ENCODE measurements at regions not wholly inside any gene's neighbourhood (a gene's known extent, or its start where the extent isn't known, plus 50 kb on each side); places are given as distances from the start of the nearest gene placed in this dataset.

DNA sequence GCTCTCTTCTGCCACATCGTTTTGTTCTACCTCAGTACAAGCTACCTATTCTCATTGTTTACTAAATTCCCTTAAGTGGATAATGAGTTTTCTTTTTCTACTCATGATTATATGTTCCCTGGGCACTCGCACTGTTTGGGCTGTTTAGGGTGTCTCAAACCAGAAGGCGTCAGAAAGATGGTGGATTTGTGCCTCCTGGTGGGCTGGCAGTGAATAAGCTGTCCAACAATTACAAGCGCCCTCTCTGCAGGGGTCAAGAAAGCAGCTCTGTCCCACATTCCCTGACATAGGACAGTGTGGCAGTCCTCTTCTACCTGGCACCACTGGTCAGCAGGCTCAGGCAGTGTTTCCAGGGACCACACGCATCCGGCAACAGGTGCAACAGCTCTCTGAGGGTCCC, 173.4 kb upstream of the PPP2R3A start:
- no peaks in the 10 kb centered on the region for H3K27me3 ChIP-seq (replicated peaks; ENCODE audit: insufficient read depth)
- ATAC-seq (ENCODE audit: insufficient number of reproducible peaks, low FRiP score, low read depth) = no peak
- no peak overlapping the region for H3K4me3 ChIP-seq
- H3K9me3 ChIP-seq = no peaks in the 10 kb centered on the region
- no peaks in the 10 kb centered on the region for H3K4me1 ChIP-seq (ENCODE audit: control insufficient read depth in 1 of 2, low read depth in 2 of 2)
- H3K27ac ChIP-seq = no peak overlapping the region
- H3K36me3 ChIP-seq = no peaks in the 10 kb centered on the region
- no peak for DNase-seq (ENCODE audit: low spot score)
- TF ChIP-seq, protein P1, sequence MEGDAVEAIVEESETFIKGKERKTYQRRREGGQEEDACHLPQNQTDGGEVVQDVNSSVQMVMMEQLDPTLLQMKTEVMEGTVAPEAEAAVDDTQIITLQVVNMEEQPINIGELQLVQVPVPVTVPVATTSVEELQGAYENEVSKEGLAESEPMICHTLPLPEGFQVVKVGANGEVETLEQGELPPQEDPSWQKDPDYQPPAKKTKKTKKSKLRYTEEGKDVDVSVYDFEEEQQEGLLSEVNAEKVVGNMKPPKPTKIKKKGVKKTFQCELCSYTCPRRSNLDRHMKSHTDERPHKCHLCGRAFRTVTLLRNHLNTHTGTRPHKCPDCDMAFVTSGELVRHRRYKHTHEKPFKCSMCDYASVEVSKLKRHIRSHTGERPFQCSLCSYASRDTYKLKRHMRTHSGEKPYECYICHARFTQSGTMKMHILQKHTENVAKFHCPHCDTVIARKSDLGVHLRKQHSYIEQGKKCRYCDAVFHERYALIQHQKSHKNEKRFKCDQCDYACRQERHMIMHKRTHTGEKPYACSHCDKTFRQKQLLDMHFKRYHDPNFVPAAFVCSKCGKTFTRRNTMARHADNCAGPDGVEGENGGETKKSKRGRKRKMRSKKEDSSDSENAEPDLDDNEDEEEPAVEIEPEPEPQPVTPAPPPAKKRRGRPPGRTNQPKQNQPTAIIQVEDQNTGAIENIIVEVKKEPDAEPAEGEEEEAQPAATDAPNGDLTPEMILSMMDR (IDR thresholded peaks at IDR 0.05) = no peak

DNA sequence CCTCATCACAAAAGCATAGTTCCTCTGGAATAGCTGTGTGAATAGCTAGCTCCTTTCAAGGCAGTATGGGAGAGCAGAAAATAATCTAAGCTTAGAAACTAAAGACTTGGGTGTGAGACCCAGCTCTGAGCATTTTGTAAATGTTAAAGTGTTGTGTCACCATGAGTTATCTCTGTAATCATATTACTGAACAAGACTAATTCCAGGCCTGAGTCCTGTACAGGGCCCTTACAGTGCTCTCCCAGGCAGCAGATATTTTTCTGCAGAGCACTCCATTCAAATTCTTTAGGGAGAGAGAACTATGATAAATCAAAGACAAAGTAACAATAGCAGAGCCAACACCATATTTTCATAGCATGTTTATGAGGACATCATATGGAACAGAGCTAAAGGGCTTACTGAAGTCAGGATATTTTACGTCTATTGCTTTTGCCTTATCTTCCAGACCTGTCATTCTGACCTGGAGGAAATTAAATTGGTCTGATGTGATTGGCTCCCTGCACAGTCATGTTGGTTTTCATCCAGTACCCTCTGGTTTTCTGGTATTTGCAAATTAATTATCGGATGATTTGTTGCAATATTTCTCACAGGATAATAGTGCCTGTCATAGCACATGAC, 172.6 kb upstream of the PPP2R3A start:
- Histone ChIP-seq H3K4me3 (no peak overlapping the region), H3K36me3 (no peaks in the 10 kb centered on the region), H3K4me1 (ENCODE audit: control insufficient read depth in 1 of 2, low read depth in 2 of 2) (no peaks in the 10 kb centered on the region), H3K27me3 (replicated peaks; ENCODE audit: insufficient read depth) (no peaks in the 10 kb centered on the region), H3K9me3 (no peaks in the 10 kb centered on the region), H3K27ac (no peak overlapping the region)
- ATAC-seq (ENCODE audit: insufficient number of reproducible peaks, low FRiP score, low read depth) (no peak), DNase-seq (ENCODE audit: low spot score) (no peak)
- TF ChIP-seq, protein P1 (IDR thresholded peaks at IDR 0.05) = no peak

DNA sequence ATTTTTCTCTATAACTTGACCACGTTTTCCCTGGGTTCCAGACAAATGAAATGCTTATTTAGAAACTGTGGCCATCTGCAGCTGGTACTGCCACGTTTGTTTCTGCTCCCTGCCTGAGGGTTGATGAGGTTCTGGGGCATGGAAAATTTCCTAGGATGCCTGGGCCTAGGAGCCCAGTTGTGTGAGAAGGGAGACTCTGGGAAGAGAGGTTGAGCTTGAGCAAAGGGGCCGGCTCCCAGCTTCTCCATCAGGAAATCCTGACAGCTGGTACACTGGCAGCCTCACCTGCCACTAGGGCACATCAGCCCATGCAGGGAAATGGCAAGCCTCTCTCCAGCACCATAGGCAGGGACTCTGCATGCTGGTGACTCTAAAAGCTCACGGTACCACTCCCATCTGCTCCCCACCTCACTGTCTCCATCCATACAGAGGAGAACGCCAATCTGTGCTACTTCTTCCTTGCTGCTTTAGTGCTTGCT, 165.4 kb upstream of the PPP2R3A start:
- H3K4me1 ChIP-seq (ENCODE audit: control insufficient read depth in 1 of 2, low read depth in 2 of 2) = no peaks in the 10 kb centered on the region

DNA sequence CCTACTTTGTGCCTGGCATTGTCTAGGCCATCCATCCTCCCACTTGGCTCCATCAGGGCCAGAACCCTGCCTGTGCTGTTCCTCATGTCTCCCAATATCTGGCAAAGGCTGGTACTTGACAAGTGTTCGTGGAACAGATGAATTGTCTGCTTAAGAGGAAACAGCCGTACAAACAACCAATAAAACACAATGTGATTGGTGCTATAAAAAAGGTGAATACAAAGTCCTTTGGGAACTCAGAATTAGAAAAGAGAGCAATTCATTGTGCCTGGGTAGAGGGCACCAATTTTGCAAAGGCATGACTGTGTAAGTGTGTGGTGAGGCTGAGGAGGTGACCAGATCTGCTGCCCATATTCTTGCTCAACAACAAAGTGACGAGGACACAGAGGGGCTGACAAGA, 164.5 kb upstream of the PPP2R3A start:
- no peaks in the 10 kb centered on the region for H3K27me3 ChIP-seq (replicated peaks; ENCODE audit: insufficient read depth)

More for the DNA sequence above, 165.4 kb upstream of the PPP2R3A start:
- no peak for DNase-seq (ENCODE audit: low spot score)
- no peaks in the 10 kb centered on the region for H3K36me3 ChIP-seq
- TF ChIP-seq, protein P1 (IDR thresholded peaks at IDR 0.05) = no peak
- ATAC-seq (ENCODE audit: insufficient number of reproducible peaks, low FRiP score, low read depth) = no peak
- H3K27me3 ChIP-seq (replicated peaks; ENCODE audit: insufficient read depth) = no peaks in the 10 kb centered on the region
- H3K9me3 ChIP-seq = no peaks in the 10 kb centered on the region
- no peak overlapping the region for H3K4me3 ChIP-seq
- H3K27ac ChIP-seq = no peak overlapping the region

DNA sequence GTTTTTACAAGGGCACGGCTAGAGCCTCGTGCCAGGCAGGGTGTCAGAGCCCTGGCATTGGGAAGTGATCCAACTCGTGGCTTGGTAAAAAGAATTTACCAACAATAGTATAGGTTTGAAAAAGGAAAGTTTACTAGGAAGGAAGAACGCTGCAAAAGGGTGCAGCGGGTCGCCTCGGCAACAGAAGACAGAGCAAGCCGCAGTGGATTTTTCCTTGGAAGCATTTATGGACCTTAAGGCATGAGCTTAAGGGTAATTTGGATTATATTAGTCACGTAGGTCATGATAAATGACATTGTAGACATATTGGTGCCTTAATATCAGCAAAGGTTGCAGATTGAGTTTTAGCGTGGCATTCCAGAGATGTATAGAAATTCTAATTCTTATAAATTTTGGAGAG, 163.4 kb upstream of the PPP2R3A start:
- DNase-seq (ENCODE audit: low spot score) = no peak
- no peak overlapping the region for H3K27ac ChIP-seq
- TF ChIP-seq, protein P1 (IDR thresholded peaks at IDR 0.05) = no peak
- no peaks in the 10 kb centered on the region for H3K36me3 ChIP-seq
- H3K4me1 ChIP-seq (ENCODE audit: control insufficient read depth in 1 of 2, low read depth in 2 of 2) = no peaks in the 10 kb centered on the region
- H3K4me3 ChIP-seq = no peak overlapping the region
- no peaks in the 10 kb centered on the region for H3K9me3 ChIP-seq
- no peak for ATAC-seq (ENCODE audit: insufficient number of reproducible peaks, low FRiP score, low read depth)
- H3K27me3 ChIP-seq (replicated peaks; ENCODE audit: insufficient read depth) = no peaks in the 10 kb centered on the region

More for the DNA sequence above, 164.5 kb upstream of the PPP2R3A start:
- H3K4me3 ChIP-seq = no peak overlapping the region
- TF ChIP-seq, protein P1 (IDR thresholded peaks at IDR 0.05) = no peak
- H3K27ac ChIP-seq = no peak overlapping the region
- H3K4me1 ChIP-seq (ENCODE audit: control insufficient read depth in 1 of 2, low read depth in 2 of 2) = no peaks in the 10 kb centered on the region
- H3K9me3 ChIP-seq = no peaks in the 10 kb centered on the region
- DNase-seq (ENCODE audit: low spot score) (no peak), ATAC-seq (ENCODE audit: insufficient number of reproducible peaks, low FRiP score, low read depth) (no peak)
- H3K36me3 ChIP-seq = no peaks in the 10 kb centered on the region
